ENCODE measurements at regions not wholly inside any gene's neighbourhood (a gene's known extent, or its start where the extent isn't known, plus 50 kb on each side); places are given as distances from the start of the nearest gene placed in this dataset.
"Not testable (repeated sequence)": the region's sequence is repeated elsewhere in the genome, so short reads cannot be mapped to it uniquely, and the experiment has no call there.

GRCh38 chr9:2526071-2526828, 95.3 kb upstream of the VLDLR start:
- DNase-seq (ENCODE audit: low read depth), result no peak
- no peak for FAIRE-seq
- TF ChIP-seq, protein P1, sequence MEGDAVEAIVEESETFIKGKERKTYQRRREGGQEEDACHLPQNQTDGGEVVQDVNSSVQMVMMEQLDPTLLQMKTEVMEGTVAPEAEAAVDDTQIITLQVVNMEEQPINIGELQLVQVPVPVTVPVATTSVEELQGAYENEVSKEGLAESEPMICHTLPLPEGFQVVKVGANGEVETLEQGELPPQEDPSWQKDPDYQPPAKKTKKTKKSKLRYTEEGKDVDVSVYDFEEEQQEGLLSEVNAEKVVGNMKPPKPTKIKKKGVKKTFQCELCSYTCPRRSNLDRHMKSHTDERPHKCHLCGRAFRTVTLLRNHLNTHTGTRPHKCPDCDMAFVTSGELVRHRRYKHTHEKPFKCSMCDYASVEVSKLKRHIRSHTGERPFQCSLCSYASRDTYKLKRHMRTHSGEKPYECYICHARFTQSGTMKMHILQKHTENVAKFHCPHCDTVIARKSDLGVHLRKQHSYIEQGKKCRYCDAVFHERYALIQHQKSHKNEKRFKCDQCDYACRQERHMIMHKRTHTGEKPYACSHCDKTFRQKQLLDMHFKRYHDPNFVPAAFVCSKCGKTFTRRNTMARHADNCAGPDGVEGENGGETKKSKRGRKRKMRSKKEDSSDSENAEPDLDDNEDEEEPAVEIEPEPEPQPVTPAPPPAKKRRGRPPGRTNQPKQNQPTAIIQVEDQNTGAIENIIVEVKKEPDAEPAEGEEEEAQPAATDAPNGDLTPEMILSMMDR (IDR thresholded peaks at IDR 0.05; ENCODE audit: insufficient read depth, low read length, severe bottlenecking), result no peak
- no peaks in the 10 kb centered on the region for H3K36me3 ChIP-seq (ENCODE audit: control insufficient read depth, insufficient read depth, low read length)
- H3K27me3 ChIP-seq (ENCODE audit: control insufficient read depth, insufficient read depth, low read length), result no peaks in the 10 kb centered on the region
- H3K4me3 ChIP-seq (ENCODE audit: low read depth, low read length), result no peak overlapping the region

DNA sequence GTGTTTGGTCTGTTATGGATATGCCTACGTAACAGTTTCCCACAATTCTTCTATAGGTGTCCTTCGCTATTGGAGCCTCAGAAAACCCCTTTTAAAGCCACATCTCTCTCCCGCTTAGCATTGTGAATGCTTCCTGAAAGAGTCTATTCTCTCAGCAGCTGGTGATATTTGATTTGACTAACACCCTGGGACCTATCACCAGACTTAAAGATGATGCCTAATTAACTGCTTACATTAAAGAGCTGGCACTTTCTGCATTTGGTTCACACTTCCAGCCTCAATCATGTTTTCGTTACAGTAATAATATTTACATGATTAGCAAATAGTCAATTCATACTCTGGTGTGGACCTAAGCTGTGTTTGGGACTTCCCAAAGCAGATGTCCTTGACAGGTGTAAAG, 90.1 kb upstream of the VLDLR start:
- H3K36me3 ChIP-seq (ENCODE audit: control insufficient read depth, insufficient read depth, low read length), result no peaks in the 10 kb centered on the region
- no peak for FAIRE-seq
- no peak overlapping the region for H3K4me3 ChIP-seq (ENCODE audit: low read depth, low read length)
- no peaks in the 10 kb centered on the region for H3K27me3 ChIP-seq (ENCODE audit: control insufficient read depth, insufficient read depth, low read length)
- DNase-seq (ENCODE audit: low read depth), result no peak
- TF ChIP-seq, protein P1 (IDR thresholded peaks at IDR 0.05; ENCODE audit: insufficient read depth, low read length, severe bottlenecking), result no peak

GRCh38 chr9:2536511-2536910, 85.1 kb upstream of the VLDLR start:
- no peaks in the 10 kb centered on the region for H3K36me3 ChIP-seq (ENCODE audit: control insufficient read depth, insufficient read depth, low read length)
- no peaks in the 10 kb centered on the region for H3K27me3 ChIP-seq (ENCODE audit: control insufficient read depth, insufficient read depth, low read length)
- DNase-seq (ENCODE audit: low read depth) (no peak), FAIRE-seq (no peak)
- TF ChIP-seq, protein P1 (IDR thresholded peaks at IDR 0.05; ENCODE audit: insufficient read depth, low read length, severe bottlenecking), result no peak
- no peak overlapping the region for H3K4me3 ChIP-seq (ENCODE audit: low read depth, low read length)

- FAIRE-seq (no peak), DNase-seq (ENCODE audit: low read depth) (no peak)
- no peaks in the 10 kb centered on the region for H3K27me3 ChIP-seq (ENCODE audit: control insufficient read depth, insufficient read depth, low read length)
- TF ChIP-seq, protein P1 (IDR thresholded peaks at IDR 0.05; ENCODE audit: insufficient read depth, low read length, severe bottlenecking), result no peak
- H3K36me3 ChIP-seq (ENCODE audit: control insufficient read depth, insufficient read depth, low read length), result no peaks in the 10 kb centered on the region
- no peak overlapping the region for H3K4me3 ChIP-seq (ENCODE audit: low read depth, low read length)
Observed at GRCh38 chr9:2545881-2546490, 75.6 kb upstream of the VLDLR start.

DNA sequence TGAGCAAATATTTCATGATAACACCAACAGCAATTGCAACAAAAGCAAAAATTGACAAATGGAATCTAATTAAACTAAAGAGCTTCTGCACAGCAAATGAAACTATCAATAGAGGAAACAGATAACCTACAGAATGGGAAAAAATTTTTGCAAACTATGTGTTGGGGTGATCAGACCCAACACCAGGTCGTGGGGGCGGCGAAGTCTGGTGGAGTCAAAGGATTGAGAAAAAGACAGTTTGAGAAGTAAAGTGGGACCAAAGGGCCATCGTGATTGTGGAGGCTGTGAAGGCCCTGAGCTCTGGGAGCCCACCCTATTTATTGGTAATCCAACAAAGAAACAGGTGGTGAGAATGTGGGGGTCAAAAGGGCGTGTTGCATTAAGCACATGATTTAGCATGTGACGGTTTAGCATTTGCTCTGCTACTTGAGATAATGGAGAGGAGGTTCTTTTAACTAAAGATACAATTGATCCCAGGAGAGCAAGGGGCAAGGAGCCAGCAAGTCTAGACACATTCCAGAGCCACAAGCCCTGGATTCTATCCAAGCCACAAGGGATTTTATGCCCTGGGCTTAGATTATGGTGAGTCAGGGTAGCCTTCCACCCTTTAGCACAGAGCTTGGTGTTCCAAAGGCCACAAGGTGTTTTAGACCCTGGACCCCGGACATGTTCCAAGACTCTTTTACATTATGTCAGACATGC, 65.5 kb upstream of the VLDLR start:
- not testable (repeated sequence) for FAIRE-seq; H3K27me3 ChIP-seq (ENCODE audit: control insufficient read depth, insufficient read depth, low read length); H3K4me3 ChIP-seq (ENCODE audit: low read depth, low read length); H3K36me3 ChIP-seq (ENCODE audit: control insufficient read depth, insufficient read depth, low read length)
- peak; percentile 29 for DNase-seq (ENCODE audit: low read depth)

DNA sequence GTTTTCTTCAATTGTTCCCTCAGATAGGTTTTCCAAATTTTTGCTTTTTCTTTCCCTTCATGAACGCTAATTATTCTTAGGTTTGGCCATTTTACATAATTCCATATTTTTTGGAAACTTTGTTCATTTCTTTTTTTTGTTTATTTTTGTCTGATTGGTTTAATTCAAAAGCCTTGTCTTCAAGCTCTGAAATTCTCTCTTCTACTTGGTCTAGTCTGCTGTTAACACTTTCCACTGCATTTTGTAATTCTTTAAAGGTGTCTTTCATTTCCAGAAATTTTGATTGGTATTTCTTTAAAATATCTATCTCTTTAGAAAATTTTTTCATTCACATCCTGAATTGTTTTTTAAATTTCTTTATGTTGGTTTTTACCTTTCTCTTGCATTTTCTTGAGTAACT, 63.9 kb upstream of the VLDLR start:
- TF ChIP-seq, protein P1 (IDR thresholded peaks at IDR 0.05; ENCODE audit: insufficient read depth, low read length, severe bottlenecking), result no peak
- DNase-seq (ENCODE audit: low read depth) (no peak), FAIRE-seq (no peak)
- Histone ChIP-seq H3K4me3 (ENCODE audit: low read depth, low read length) (no peak overlapping the region), H3K27me3 (ENCODE audit: control insufficient read depth, insufficient read depth, low read length) (no peaks in the 10 kb centered on the region), H3K36me3 (ENCODE audit: control insufficient read depth, insufficient read depth, low read length) (no peaks in the 10 kb centered on the region)
